Hepatocyte (in vitro differentiated cells): ENCODE measurements at regions not wholly inside any gene's neighbourhood (a gene's known extent, or its start where the extent isn't known, plus 50 kb on each side); places are given as distances from the start of the nearest gene placed in this dataset.
"Not testable (repeated sequence)": the region's sequence is repeated elsewhere in the genome, so short reads cannot be mapped to it uniquely, and the experiment has no call there.

Source experiments
- CTCF ChIP-seq: fragments of 200-600 bp; sonication (generic); IDR thresholded peaks from 2 replicates; pipeline ENCODE4 v1.5.1; 2016; ENCODE audit warnings: antibody characterized with exemption, mild to moderate bottlenecking; ENCODE audit not compliant: poor library complexity
- EZH2 ChIP-seq: fragments of 200-600 bp; sonication (generic); IDR thresholded peaks from 2 replicates; pipeline ENCODE4 v1.6.1; 2016; ENCODE audit warnings: antibody characterized with exemption, mild to moderate bottlenecking, borderline replicate concordance

- not testable (repeated sequence) for TF ChIP-seq CTCF, EZH2
Measured at GRCh38 chr15:98104386-98105151, 144.1 kb downstream of the ARRDC4 start.
